Adrenal gland (tissue), 5 donors: ENCODE measurements at regions not wholly inside any gene's neighbourhood (a gene's known extent, or its start where the extent isn't known, plus 50 kb on each side); places are given as distances from the start of the nearest gene placed in this dataset.

Experiments used
- POLR2A ChIP-seq, 2 donors: fragments of 450-650 bp; IDR thresholded peaks; one replicate each; pipeline ENCODE4 v1.6.1; 2017; ENCODE audit warnings: antibody characterized with exemption in 2 of 2, mild to moderate bottlenecking in 2 of 2, moderate library complexity in 1 of 2
- TF ChIP-seq, protein P1 (sequence below), 6 experiments: fragments of 450-650 bp in 4 of 6; fragments of 200-600 bp in 2 of 6; sonication (generic) in 1 of 6; IDR thresholded peaks; 1 replicate in 5 of 6; 2 replicates in 1 of 6; pipeline versions ENCODE4 v1.5.1 to v1.8.0; 2016 to 2021; ENCODE audit warnings: antibody characterized with exemption in 6 of 6, mild to moderate bottlenecking in 2 of 6, moderate library complexity in 1 of 6
- donor health status: DM: no; HTN: no; CAD: no.

DNA sequence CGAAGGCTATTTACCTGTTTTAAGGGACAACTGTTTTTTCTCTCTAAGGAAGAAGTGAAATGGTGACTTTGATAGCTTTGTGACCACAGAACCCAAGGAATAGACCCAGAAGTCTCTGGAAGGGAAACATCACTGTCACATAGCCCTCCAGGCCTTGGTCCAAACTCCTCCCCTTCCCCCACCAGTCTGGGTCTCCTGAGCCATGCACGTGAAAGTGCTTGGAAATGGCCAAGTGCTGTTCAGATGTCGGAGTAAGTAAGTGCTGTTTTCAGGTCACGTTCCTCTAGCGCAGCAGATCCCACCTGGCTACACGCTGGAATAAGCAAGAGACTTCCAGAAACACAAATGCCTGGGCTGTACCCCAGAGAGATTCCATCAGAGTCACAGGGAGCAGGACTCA lies 73.0 kb upstream of the AFF3 start:
- TF ChIP-seq, protein P1, sequence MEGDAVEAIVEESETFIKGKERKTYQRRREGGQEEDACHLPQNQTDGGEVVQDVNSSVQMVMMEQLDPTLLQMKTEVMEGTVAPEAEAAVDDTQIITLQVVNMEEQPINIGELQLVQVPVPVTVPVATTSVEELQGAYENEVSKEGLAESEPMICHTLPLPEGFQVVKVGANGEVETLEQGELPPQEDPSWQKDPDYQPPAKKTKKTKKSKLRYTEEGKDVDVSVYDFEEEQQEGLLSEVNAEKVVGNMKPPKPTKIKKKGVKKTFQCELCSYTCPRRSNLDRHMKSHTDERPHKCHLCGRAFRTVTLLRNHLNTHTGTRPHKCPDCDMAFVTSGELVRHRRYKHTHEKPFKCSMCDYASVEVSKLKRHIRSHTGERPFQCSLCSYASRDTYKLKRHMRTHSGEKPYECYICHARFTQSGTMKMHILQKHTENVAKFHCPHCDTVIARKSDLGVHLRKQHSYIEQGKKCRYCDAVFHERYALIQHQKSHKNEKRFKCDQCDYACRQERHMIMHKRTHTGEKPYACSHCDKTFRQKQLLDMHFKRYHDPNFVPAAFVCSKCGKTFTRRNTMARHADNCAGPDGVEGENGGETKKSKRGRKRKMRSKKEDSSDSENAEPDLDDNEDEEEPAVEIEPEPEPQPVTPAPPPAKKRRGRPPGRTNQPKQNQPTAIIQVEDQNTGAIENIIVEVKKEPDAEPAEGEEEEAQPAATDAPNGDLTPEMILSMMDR (IDR thresholded peaks at IDR 0.05) = no peak
- TF ChIP-seq POLR2A (IDR thresholded peaks at IDR 0.05) = no peak
